Mucosa of rectum (tissue), 2 donors: ENCODE measurements at regions not wholly inside any gene's neighbourhood (a gene's known extent, or its start where the extent isn't known, plus 50 kb on each side); places are given as distances from the start of the nearest gene placed in this dataset.

Experiments used
- H3K27ac ChIP-seq, 2 donors: one replicate each; pipeline ENCODE4 v1.7.0; 2013; ENCODE audit warnings: inconsistent platforms in 2 of 2, low read depth in 2 of 2, low read length in 2 of 2
- H3K27me3 ChIP-seq, 2 donors: one replicate each; pipeline ENCODE4 v1.7.0; 2013; ENCODE audit warnings: low read length in 2 of 2; ENCODE audit not compliant: control insufficient read depth in 2 of 2, insufficient read depth in 2 of 2
- H3K36me3 ChIP-seq, 2 donors: one replicate each; pipeline ENCODE4 v1.7.0; 2013; ENCODE audit warnings: low read length in 2 of 2; ENCODE audit not compliant: control insufficient read depth in 2 of 2, insufficient read depth in 2 of 2
- H3K4me1 ChIP-seq, 2 donors: one replicate each; pipeline ENCODE4 v1.7.0; 2013; ENCODE audit warnings: low read length in 2 of 2, mild to moderate bottlenecking in 1 of 2; ENCODE audit not compliant: control insufficient read depth in 2 of 2, insufficient read depth in 2 of 2
- H3K4me3 ChIP-seq, 2 donors: one replicate each; pipeline ENCODE4 v1.7.0; 2013; ENCODE audit warnings: low read length in 2 of 2
- H3K9ac ChIP-seq, 2 donors: one replicate each; pipeline ENCODE4 v1.7.0; 2013; ENCODE audit warnings: low read length in 2 of 2, low read depth in 1 of 2, mild to moderate bottlenecking in 1 of 2
- H3K9me3 ChIP-seq, 2 donors: one replicate each; pipeline ENCODE4 v1.7.0; 2013; ENCODE audit warnings: low read length in 2 of 2; ENCODE audit not compliant: control insufficient read depth in 2 of 2
- donor health status: healthy.
- donor health status: Normal muscosa, but diverticular disease.

- Histone ChIP-seq H3K4me3 (no peak overlapping the region), H3K9ac (no peak overlapping the region), H3K9me3 (no peaks in the 10 kb centered on the region), H3K27me3 (no peaks in the 10 kb centered on the region), H3K27ac (no peak overlapping the region), H3K36me3 (no peaks in the 10 kb centered on the region), H3K4me1 (no peaks in the 10 kb centered on the region)
Measured at GRCh38 chr4:77220828-77221613, 64.0 kb downstream of the CCNG2 start.

- Histone ChIP-seq H3K27me3 (no peaks in the 10 kb centered on the region), H3K9ac (no peak overlapping the region), H3K4me3 (no peak overlapping the region), H3K4me1 (no peaks in the 10 kb centered on the region), H3K36me3 (no peaks in the 10 kb centered on the region), H3K9me3 (no peaks in the 10 kb centered on the region), H3K27ac (no peak overlapping the region)
Measured at GRCh38 chr4:77225022-77225421, 68.0 kb downstream of the CCNG2 start.

GRCh38 chr4:77226939-77227705, 70.1 kb downstream of the CCNG2 start:
- no peaks in the 10 kb centered on the region for H3K9me3 ChIP-seq
- no peaks in the 10 kb centered on the region for H3K36me3 ChIP-seq
- no peaks in the 10 kb centered on the region for H3K27me3 ChIP-seq
- no peaks in the 10 kb centered on the region for H3K4me1 ChIP-seq
- no peak overlapping the region for H3K9ac ChIP-seq
- H3K27ac ChIP-seq: no peak overlapping the region
- no peak overlapping the region for H3K4me3 ChIP-seq

- Histone ChIP-seq H3K9me3 (no peaks in the 10 kb centered on the region), H3K27ac (no peak overlapping the region), H3K27me3 (no peaks in the 10 kb centered on the region), H3K4me3 (no peak overlapping the region), H3K36me3 (no peaks in the 10 kb centered on the region), H3K9ac (no peak overlapping the region), H3K4me1 (no peaks in the 10 kb centered on the region)
Measured at GRCh38 chr4:77229433-77229832, 72.4 kb downstream of the CCNG2 start.

GRCh38 chr4:77232653-77233052, 75.6 kb downstream of the CCNG2 start:
- H3K27me3 ChIP-seq: no peaks in the 10 kb centered on the region
- H3K9ac ChIP-seq: no peak overlapping the region
- H3K36me3 ChIP-seq: no peaks in the 10 kb centered on the region
- no peak overlapping the region for H3K4me3 ChIP-seq
- no peaks in the 10 kb centered on the region for H3K9me3 ChIP-seq
- H3K4me1 ChIP-seq: no peaks in the 10 kb centered on the region
- no peak overlapping the region for H3K27ac ChIP-seq

- no peaks in the 10 kb centered on the region for H3K27me3 ChIP-seq
- H3K4me1 ChIP-seq: no peaks in the 10 kb centered on the region
- H3K9me3 ChIP-seq: no peaks in the 10 kb centered on the region
- no peak overlapping the region for H3K9ac ChIP-seq
- no peak overlapping the region for H3K27ac ChIP-seq
- H3K4me3 ChIP-seq: no peak overlapping the region
- H3K36me3 ChIP-seq: no peaks in the 10 kb centered on the region
Measured at GRCh38 chr4:77235289-77235854, 78.4 kb downstream of the CCNG2 start.

GRCh38 chr4:77236806-77237205, 79.8 kb downstream of the CCNG2 start:
- H3K36me3 ChIP-seq: no peaks in the 10 kb centered on the region
- H3K4me3 ChIP-seq: no peak overlapping the region
- no peak overlapping the region for H3K27ac ChIP-seq
- H3K27me3 ChIP-seq: no peaks in the 10 kb centered on the region
- H3K9ac ChIP-seq: no peak overlapping the region
- no peaks in the 10 kb centered on the region for H3K4me1 ChIP-seq
- no peaks in the 10 kb centered on the region for H3K9me3 ChIP-seq

GRCh38 chr4:77240469-77241066, 83.6 kb downstream of the CCNG2 start:
- no peak overlapping the region for H3K4me3 ChIP-seq
- no peaks in the 10 kb centered on the region for H3K9me3 ChIP-seq
- H3K9ac ChIP-seq: no peak overlapping the region
- H3K4me1 ChIP-seq: no peaks in the 10 kb centered on the region
- no peaks in the 10 kb centered on the region for H3K27me3 ChIP-seq
- H3K36me3 ChIP-seq: no peaks in the 10 kb centered on the region
- H3K27ac ChIP-seq: no peak overlapping the region

- no peaks in the 10 kb centered on the region for H3K9me3 ChIP-seq
- H3K4me3 ChIP-seq: no peak overlapping the region
- no peak overlapping the region for H3K27ac ChIP-seq
- no peak overlapping the region for H3K9ac ChIP-seq
- H3K27me3 ChIP-seq: no peaks in the 10 kb centered on the region
- no peaks in the 10 kb centered on the region for H3K36me3 ChIP-seq
- no peaks in the 10 kb centered on the region for H3K4me1 ChIP-seq
Measured at GRCh38 chr4:77248805-77249204, 91.8 kb downstream of the CCNG2 start.

- Histone ChIP-seq H3K36me3 (no peaks in the 10 kb centered on the region), H3K27ac (no peak overlapping the region), H3K27me3 (no peaks in the 10 kb centered on the region), H3K4me1 (no peaks in the 10 kb centered on the region), H3K9ac (no peak overlapping the region), H3K9me3 (no peaks in the 10 kb centered on the region), H3K4me3 (no peak overlapping the region)
Measured at GRCh38 chr4:77251751-77252150, 94.7 kb downstream of the CCNG2 start.
